ENCODE measurements at regions not wholly inside any gene's neighbourhood (a gene's known extent, or its start where the extent isn't known, plus 50 kb on each side); places are given as distances from the start of the nearest gene placed in this dataset.
"Not testable (repeated sequence)": the region's sequence is repeated elsewhere in the genome, so short reads cannot be mapped to it uniquely, and the experiment has no call there.

- no peak for DNase-seq
These were observed 158.1 kb downstream of the COPRS start for GRCh38 chr17:31700973-31701372.

DNA sequence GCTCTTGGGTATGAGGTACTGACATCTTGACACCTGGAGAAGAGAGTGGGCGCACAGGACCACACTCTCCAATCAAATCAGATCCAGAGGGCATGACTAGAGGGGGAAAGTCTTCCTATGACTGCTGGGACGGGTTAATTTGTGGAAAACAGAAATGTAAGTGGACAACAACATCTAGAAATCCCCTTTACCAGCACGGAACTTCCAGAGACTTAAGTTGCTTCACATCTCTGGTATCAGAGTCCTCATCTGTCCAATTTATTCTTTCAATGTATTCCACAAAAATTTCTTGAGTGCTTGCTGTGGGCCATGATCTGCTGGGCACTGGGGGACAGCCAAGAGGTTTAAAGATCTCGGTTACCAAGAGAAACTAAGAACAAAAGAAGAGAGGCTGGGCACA is 159.2 kb downstream of the COPRS start:
- no peak for DNase-seq

GRCh38 chr17:31699281-31699680 is 159.8 kb downstream of the COPRS start:
- no peak for DNase-seq

- no peak for DNase-seq
These were observed 160.3 kb downstream of the COPRS start for GRCh38 chr17:31698751-31699150.

DNA sequence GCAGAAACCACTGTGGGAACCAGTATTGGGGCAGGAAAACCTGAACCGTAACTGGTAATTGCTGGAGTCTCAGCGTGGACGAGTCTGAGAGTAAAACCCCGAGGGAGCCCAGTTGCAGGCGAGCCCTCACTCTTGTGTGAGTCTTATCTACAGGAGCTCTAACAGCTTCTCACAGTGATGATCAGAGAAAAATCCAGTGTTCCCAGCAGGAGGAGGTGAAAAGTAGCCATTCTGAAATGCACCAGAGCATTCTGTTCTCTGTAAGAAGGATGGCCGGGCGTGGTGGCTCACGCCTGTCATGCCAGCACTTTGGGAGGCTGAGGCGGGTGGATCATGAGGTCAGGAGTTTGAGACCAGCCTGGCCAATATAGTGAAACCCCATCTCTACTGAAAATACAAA is 161.2 kb downstream of the COPRS start:
- DNase-seq: no peak

DNA sequence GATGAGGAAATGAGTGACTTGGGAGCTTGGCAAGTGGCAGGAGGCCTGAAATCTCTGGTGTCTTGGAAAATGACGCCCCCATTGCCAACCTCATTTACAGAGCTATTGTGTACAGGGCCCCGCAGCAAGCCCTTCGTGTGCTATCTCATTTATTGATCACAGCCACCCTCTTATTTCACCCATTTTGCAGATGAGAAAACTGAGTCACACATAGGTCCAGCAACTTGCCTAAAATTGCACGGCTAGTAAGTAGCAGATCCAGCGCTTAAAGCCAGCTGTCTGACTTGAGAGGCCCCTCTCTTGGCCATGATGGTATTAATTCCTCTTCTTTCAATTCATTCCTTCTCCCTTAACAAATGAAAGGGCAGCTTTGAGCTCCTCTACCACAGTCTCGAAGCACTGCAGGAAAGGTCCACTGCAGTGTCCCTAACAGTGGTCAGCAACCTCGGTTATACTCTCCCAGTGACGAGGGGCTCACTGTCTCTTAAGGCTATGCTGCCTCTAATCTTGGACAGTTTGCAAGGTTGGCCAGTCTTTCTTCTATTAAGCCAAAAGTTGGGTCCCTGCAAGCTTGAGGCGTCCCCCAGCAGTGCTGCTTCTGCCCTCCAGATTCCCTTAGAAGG is 162.2 kb downstream of the COPRS start:
- no peak for DNase-seq

GRCh38 chr17:31696184-31696602 is 162.9 kb downstream of the COPRS start:
- no peak for DNase-seq

GRCh38 chr17:31695456-31696090 is 163.5 kb downstream of the COPRS start:
- DNase-seq: no peak

DNA sequence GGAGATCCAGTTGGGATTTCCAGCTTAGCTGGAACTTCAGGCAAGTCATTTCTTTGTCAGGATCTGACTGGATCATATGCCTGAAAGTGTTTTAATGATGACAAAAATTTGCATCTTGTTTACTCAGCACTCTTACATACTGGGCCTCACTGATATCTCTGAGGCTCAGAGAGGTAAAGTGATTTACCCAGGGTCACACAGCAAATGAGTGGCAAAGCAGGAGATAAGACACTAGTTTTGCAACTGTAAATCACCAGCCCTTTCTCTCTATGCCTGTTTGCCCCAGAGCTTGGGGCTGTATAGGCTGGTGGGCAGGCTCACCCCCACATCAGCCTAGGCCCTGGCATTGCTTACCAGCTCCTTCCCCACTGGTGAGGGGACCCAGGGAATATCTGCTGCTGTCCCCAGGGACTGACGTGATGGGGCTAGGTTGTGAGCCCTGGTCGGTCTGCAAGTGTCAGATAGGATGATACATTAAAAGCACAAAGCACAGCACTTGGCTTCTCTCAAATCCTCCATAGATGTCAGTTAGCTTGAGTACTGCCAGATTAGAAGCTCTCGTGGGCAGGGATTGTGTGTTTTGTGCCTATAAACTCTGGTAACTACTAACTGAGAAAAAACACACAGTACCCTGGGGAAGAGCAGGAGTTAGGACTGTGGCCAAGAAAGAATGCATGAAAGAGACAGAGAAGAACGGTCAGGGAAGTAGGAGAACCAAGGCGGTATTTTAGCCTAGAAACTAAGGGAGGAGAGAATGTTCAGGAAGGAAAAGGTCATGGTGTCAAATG is 165.4 kb downstream of the COPRS start:
- no peak for DNase-seq

DNA sequence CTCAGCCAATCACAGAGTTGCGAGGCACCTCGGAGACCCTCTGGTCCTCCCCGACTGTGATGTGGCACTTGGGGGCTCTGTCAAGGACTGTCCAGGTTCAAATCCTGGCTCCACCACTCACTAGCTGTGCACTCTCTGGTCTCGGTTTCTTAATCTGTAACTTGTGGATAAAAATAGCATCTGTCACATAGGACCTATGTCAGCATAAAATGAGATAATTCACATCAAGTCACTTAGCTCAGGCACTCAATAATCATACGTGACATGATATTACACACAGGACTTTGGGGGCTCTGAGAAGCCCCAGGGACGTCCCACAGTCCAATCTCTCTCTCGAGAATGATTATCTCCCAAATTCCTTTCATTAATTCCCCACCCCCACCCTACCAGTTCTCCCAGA is 166.4 kb downstream of the COPRS start:
- no peak for DNase-seq

GRCh38 chr17:31692027-31692426 is 167.0 kb downstream of the COPRS start:
- no peak for DNase-seq

- no peak for DNase-seq
These were observed 167.7 kb downstream of the COPRS start for GRCh38 chr17:31691251-31691905.

GRCh38 chr17:31690151-31690551 is 168.9 kb downstream of the COPRS start:
- no peak for DNase-seq

- DNase-seq: no peak
These were observed 170.3 kb downstream of the COPRS start for GRCh38 chr17:31688701-31689100.

GRCh38 chr17:31687505-31688126 is 171.4 kb downstream of the COPRS start:
- no peak for DNase-seq

GRCh38 chr17:31686495-31686894 is 172.5 kb downstream of the COPRS start:
- no peak for DNase-seq

DNA sequence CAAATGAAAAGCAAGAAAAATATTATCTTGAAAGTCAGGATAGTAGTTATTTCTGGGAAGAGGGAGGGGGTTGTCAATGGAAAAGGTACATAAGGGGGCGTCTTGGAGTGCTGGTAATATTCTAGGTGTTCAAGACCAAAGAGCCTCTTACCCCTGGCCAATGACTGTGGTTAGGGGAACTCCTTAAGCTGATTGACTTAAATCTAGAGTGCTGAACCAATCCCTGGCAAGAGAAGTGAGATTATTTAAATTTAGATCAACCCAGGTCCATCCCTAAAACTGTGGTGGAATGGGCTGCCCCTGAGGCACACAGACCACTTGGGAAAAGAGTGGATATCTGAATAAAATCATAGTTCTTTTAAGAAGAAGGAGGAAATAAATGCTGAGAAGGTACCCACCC is 174.1 kb downstream of the COPRS start:
- no peak for DNase-seq

DNA sequence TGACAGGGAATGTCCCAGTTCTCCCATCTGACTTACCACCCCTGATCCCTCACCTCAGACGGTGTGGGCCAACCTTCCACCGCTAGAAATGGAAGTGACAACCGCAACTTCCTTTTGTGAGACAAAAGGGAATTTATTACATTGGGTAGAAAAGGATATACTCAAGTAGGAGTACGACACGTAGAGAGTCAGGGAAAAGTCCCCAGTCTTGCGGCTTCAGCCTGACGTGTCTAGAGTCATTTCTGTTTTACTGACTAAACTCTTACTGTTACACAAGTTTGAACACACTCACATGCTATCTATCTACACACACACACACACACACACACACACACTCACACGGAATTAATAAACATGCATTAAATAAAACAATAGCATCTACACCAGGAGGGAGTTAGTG is 178.9 kb downstream of the COPRS start:
- DNase-seq: peak; percentile 64

DNA sequence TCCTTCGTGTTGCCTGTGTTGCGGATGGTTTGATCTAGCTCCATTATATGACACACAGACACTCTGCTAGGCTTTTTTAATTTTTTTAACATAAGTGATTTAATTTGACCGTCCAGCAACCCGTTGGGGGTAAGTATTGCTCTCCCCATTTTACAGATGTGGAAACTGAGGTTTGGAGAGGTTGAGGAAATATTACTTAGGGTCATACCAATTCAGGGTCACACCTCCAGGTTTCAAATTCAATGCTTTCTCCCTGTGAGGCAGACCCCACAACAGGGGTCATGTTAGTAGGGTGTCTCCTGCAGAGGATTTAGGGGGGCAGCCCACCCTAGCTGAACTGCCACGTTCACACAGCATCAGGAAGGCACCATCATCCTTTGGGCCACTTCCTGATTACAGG is 179.4 kb downstream of the COPRS start:
- no peak for DNase-seq

- DNase-seq: peak; percentile 40
These were observed 180.6 kb downstream of the COPRS start for GRCh38 chr17:31678431-31678830.

DNA sequence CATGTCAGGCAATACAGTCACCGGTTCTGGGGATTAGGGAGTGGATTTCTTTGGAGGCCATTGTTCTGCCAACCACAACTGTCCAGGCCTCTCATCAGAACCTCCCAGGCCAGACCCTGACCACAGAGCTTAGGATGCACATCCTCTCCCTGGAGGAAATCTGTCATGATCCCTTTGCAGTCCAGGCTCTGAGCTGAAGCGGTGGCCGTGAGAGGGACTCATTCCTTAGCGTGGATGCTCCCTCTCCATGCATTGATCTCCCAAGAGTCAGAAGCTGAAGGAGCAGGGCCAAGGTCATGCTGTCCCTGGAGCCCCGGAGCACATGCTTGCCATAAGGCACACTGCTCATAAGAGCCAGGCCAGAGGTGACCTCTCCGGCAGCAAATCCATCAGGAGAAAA is 181.4 kb downstream of the COPRS start:
- DNase-seq: peak; percentile 47

GRCh38 chr17:31677036-31677435 is 182.0 kb downstream of the COPRS start:
- no peak for DNase-seq

GRCh38 chr17:31675392-31675791 is 183.7 kb downstream of the COPRS start:
- not testable (repeated sequence) for DNase-seq
